HG03520 (cell line): ENCODE measurements at regions not wholly inside any gene's neighbourhood (a gene's known extent, or its start where the extent isn't known, plus 50 kb on each side); places are given as distances from the start of the nearest gene placed in this dataset.
"Not testable (repeated sequence)": the region's sequence is repeated elsewhere in the genome, so short reads cannot be mapped to it uniquely, and the experiment has no call there.

Experiments
- ATAC-seq: cut with Tn5 transposase; IDR thresholded peaks from one replicate; pipeline ENCODE4 v1.9.1; 2021; ENCODE audit warnings: mild to moderate bottlenecking, moderate library complexity; ENCODE audit not compliant: unreplicated experiment

GRCh38 chr12:23350808-23351207 lies 598.7 kb downstream of the SOX5 start:
- peak; percentile 98 for ATAC-seq

GRCh38 chr12:23352670-23353069 lies 596.8 kb downstream of the SOX5 start:
- ATAC-seq: no peak

GRCh38 chr12:23354800-23355199 lies 594.7 kb downstream of the SOX5 start:
- no peak for ATAC-seq

- ATAC-seq: no peak
These were observed 593.0 kb downstream of the SOX5 start for GRCh38 chr12:23356440-23356839.

- ATAC-seq: no peak
These were observed 592.4 kb downstream of the SOX5 start for GRCh38 chr12:23356927-23357708.

- no peak for ATAC-seq
These were observed 589.3 kb downstream of the SOX5 start for GRCh38 chr12:23359975-23360701.

GRCh38 chr12:23361971-23362370 lies 587.5 kb downstream of the SOX5 start:
- no peak for ATAC-seq

GRCh38 chr12:23368590-23368989 lies 580.9 kb downstream of the SOX5 start:
- no peak for ATAC-seq

- ATAC-seq: no peak
These were observed 573.8 kb downstream of the SOX5 start for GRCh38 chr12:23375621-23376020.

GRCh38 chr12:23376238-23376637 lies 573.2 kb downstream of the SOX5 start:
- ATAC-seq: no peak

GRCh38 chr12:23380419-23381100 lies 568.9 kb downstream of the SOX5 start:
- no peak for ATAC-seq

GRCh38 chr12:23388898-23389297 lies 560.6 kb downstream of the SOX5 start:
- not testable (repeated sequence) for ATAC-seq

- not testable (repeated sequence) for ATAC-seq
These were observed 560.2 kb downstream of the SOX5 start for GRCh38 chr12:23389315-23389714.

GRCh38 chr12:23399402-23399933 lies 550.0 kb downstream of the SOX5 start:
- ATAC-seq: no peak

GRCh38 chr12:23415180-23415579 lies 534.3 kb downstream of the SOX5 start:
- no peak for ATAC-seq

- ATAC-seq: no peak
These were observed 527.9 kb downstream of the SOX5 start for GRCh38 chr12:23421556-23421955.

- ATAC-seq: no peak
These were observed 526.3 kb downstream of the SOX5 start for GRCh38 chr12:23423097-23423687.

- no peak for ATAC-seq
These were observed 525.7 kb downstream of the SOX5 start for GRCh38 chr12:23423796-23424195.

- ATAC-seq: no peak
These were observed 524.8 kb downstream of the SOX5 start for GRCh38 chr12:23424685-23425084.

GRCh38 chr12:23426328-23426727 lies 523.1 kb downstream of the SOX5 start:
- ATAC-seq: no peak

GRCh38 chr12:23428758-23429157 lies 520.7 kb downstream of the SOX5 start:
- ATAC-seq: no peak
